DOHH2 (cell line): ENCODE measurements at regions not wholly inside any gene's neighbourhood (a gene's known extent, or its start where the extent isn't known, plus 50 kb on each side); places are given as distances from the start of the nearest gene placed in this dataset.

Source experiments
- CTCF ChIP-seq: fragments of 200-600 bp; sonication (generic); IDR thresholded peaks from one replicate; pipeline ENCODE4 v1.5.1; 2014; ENCODE audit warnings: antibody characterized with exemption, mild to moderate bottlenecking, low read depth, low read length; ENCODE audit not compliant: poor library complexity, severe bottlenecking
- EZH2phosphoT487 ChIP-seq: fragments of 200-600 bp; sonication (generic); IDR thresholded peaks from 2 replicates; pipeline ENCODE4 v1.6.1; 2017; ENCODE audit warnings: borderline replicate concordance, mild to moderate bottlenecking, antibody characterized with exemption, low read length, moderate library complexity, mixed read lengths

- TF ChIP-seq CTCF (no peak), EZH2phosphoT487 (no peak)
Measured at GRCh38 chr16:27632216-27632615, 82.3 kb downstream of the KATNIP start.
